Esophagus squamous epithelium (tissue), 4 donors: ENCODE measurements at regions not wholly inside any gene's neighbourhood (a gene's known extent, or its start where the extent isn't known, plus 50 kb on each side); places are given as distances from the start of the nearest gene placed in this dataset.

ENCODE experiments used
- CTCF ChIP-seq, 6 experiments: fragments of 450-650 bp in 4 of 6; fragments of 200-600 bp in 2 of 6; sonication (generic) in 2 of 6; IDR thresholded peaks; one replicate each; pipeline ENCODE4 v1.5.1; 2016 to 2019; ENCODE audit warnings: antibody characterized with exemption in 6 of 6, mild to moderate bottlenecking in 4 of 6, moderate library complexity in 4 of 6
- POLR2A ChIP-seq, 4 donors: fragments of 450-650 bp; IDR thresholded peaks; one replicate each; pipeline ENCODE4 v1.6.1; 2017; ENCODE audit warnings: antibody characterized with exemption in 4 of 4, mild to moderate bottlenecking in 4 of 4, moderate library complexity in 3 of 4

- TF ChIP-seq POLR2A (IDR thresholded peaks at IDR 0.05) (no peak), CTCF (IDR thresholded peaks at IDR 0.05) (no peak)
These were observed 346.6 kb upstream of the EEF2KMT start for GRCh38 chr16:5444189-5444588.
